MM.1S (cell line): ENCODE measurements at regions not wholly inside any gene's neighbourhood (a gene's known extent, or its start where the extent isn't known, plus 50 kb on each side); places are given as distances from the start of the nearest gene placed in this dataset.

ENCODE experiments used
- DNase-seq: peaks from one replicate; pipeline ENCODE4 v3.0.0-alpha.2; 2015
- H2AFZ ChIP-seq: fragments of 300-600 bp; sonication (generic); 2 replicates; pipeline ENCODE4 v1.6.0; 2016; ENCODE audit warnings: antibody characterized with exemption, low read length
- H3F3A ChIP-seq: fragments of 300-600 bp; sonication (generic); 2 replicates; pipeline ENCODE4 v1.6.1; 2016; ENCODE audit warnings: mild to moderate bottlenecking, antibody characterized with exemption, low read length, moderate library complexity, mixed read lengths; ENCODE audit not compliant: insufficient read depth
- H3K27ac ChIP-seq: fragments of 300-600 bp; sonication (generic); 2 replicates; pipeline ENCODE4 v1.5.1; 2016; ENCODE audit warnings: mild to moderate bottlenecking, low read length
- H3K27me3 ChIP-seq: fragments of 300-600 bp; sonication (generic); replicated peaks from 2 replicates; pipeline ENCODE4 v1.6.0; 2016; ENCODE audit warnings: low read length; ENCODE audit not compliant: insufficient read depth
- H3K36me3 ChIP-seq: fragments of 300-600 bp; sonication (generic); replicated peaks from 2 replicates; pipeline ENCODE4 v1.6.1; 2016; ENCODE audit warnings: mild to moderate bottlenecking, low read length, mixed read lengths; ENCODE audit not compliant: insufficient read depth
- H3K4me1 ChIP-seq: fragments of 300-600 bp; sonication (generic); 2 replicates; pipeline ENCODE4 v1.6.1; 2016; ENCODE audit warnings: low read length, mixed read lengths
- H3K4me2 ChIP-seq: fragments of 300-600 bp; sonication (generic); 2 replicates; pipeline ENCODE4 v1.6.0; 2016; ENCODE audit warnings: low read depth, low read length
- H3K4me3 ChIP-seq: fragments of 300-600 bp; sonication (generic); 2 replicates; pipeline ENCODE4 v1.5.1; 2016; ENCODE audit warnings: low read length, mixed read lengths
- H3K79me2 ChIP-seq: fragments of 300-600 bp; sonication (generic); 2 replicates; pipeline ENCODE4 v1.6.1; 2016; ENCODE audit warnings: mixed run types, low read length, mixed read lengths
- H3K9ac ChIP-seq: fragments of 300-600 bp; sonication (generic); 2 replicates; pipeline ENCODE4 v1.6.1; 2016; ENCODE audit warnings: low read length, mixed read lengths
- H3K9me2 ChIP-seq: fragments of 300-600 bp; sonication (generic); replicated peaks from 2 replicates; pipeline ENCODE4 v1.6.1; 2016; ENCODE audit warnings: mild to moderate bottlenecking, low read length, mixed read lengths; ENCODE audit not compliant: insufficient read depth
- H3K9me3 ChIP-seq: fragments of 300-600 bp; sonication (generic); replicated peaks from 2 replicates; pipeline ENCODE4 v1.6.1; 2016; ENCODE audit warnings: mild to moderate bottlenecking, low read length, mixed read lengths; ENCODE audit not compliant: insufficient read depth
- H4K20me1 ChIP-seq: fragments of 300-600 bp; sonication (generic); 2 replicates; pipeline ENCODE4 v1.6.1; 2016; ENCODE audit warnings: mild to moderate bottlenecking, low read length, moderate library complexity, mixed read lengths; ENCODE audit not compliant: insufficient read depth
- CTCF ChIP-seq: fragments of 300-600 bp; sonication (generic); IDR thresholded peaks from 2 replicates; pipeline ENCODE4 v1.5.1; 2016; ENCODE audit warnings: antibody characterized with exemption, low read length, mixed read lengths
- EZH2 ChIP-seq: fragments of 300-600 bp; sonication (generic); optimal IDR thresholded peaks from 2 replicates; pipeline ENCODE3; 2017; ENCODE audit warnings: low read depth, mild to moderate bottlenecking, antibody characterized with exemption, low read length, mixed read lengths
- EZH2phosphoT487 ChIP-seq: fragments of 300-600 bp; sonication (generic); IDR thresholded peaks from 2 replicates; pipeline ENCODE4 v1.6.1; 2018; ENCODE audit warnings: antibody characterized with exemption, low read length

DNA sequence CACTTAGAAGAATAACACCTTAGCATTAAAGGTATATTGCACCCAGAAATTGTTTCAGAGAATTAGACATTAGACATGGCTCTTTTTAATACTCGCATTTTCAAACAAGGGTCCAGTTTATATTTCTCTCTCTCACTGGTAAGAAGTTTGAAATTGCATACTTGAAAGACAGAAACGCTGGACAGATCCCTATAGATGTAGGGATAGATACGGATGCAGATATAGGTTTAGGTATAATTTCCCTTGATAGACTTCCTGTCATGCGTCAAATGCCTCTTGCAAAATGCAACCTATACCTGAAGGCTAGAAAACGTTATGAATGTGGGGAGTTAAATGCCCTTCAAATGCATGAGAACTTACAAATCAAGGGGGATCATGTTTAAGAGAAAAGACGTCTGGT lies 99.4 kb upstream of the BCL6 start:
- Histone ChIP-seq H3K9ac (no peak overlapping the region), H3F3A (no peaks in the 10 kb centered on the region), H3K27ac (no peak overlapping the region), H3K27me3 (no peaks in the 10 kb centered on the region), H2AFZ (no peak overlapping the region), H3K79me2 (no peaks in the 10 kb centered on the region), H4K20me1 (no peaks in the 10 kb centered on the region), H3K4me1 (no peaks in the 10 kb centered on the region), H3K9me3 (no peaks in the 10 kb centered on the region), H3K36me3 (no peaks in the 10 kb centered on the region), H3K9me2 (no peaks in the 10 kb centered on the region), H3K4me2 (no peak overlapping the region), H3K4me3 (no peak overlapping the region)
- DNase-seq, result no peak
- no peak for TF ChIP-seq CTCF
- TF ChIP-seq EZH2phosphoT487, result no peak
- TF ChIP-seq EZH2, result no peak

GRCh38 chr3:187845826-187846225 lies 100.6 kb upstream of the BCL6 start:
- no peak for DNase-seq
- no peaks in the 10 kb centered on the region for H3K9me3 ChIP-seq
- no peaks in the 10 kb centered on the region for H3F3A ChIP-seq
- H3K27ac ChIP-seq, result no peak overlapping the region
- H3K4me1 ChIP-seq, result no peaks in the 10 kb centered on the region
- no peaks in the 10 kb centered on the region for H3K79me2 ChIP-seq
- H3K4me2 ChIP-seq, result no peak overlapping the region
- no peak overlapping the region for H3K4me3 ChIP-seq
- H3K9ac ChIP-seq, result no peak overlapping the region
- TF ChIP-seq EZH2phosphoT487, result no peak
- no peak for TF ChIP-seq CTCF
- no peak for TF ChIP-seq EZH2
- H3K36me3 ChIP-seq, result no peaks in the 10 kb centered on the region
- no peak overlapping the region for H2AFZ ChIP-seq
- H4K20me1 ChIP-seq, result no peaks in the 10 kb centered on the region
- H3K27me3 ChIP-seq, result no peaks in the 10 kb centered on the region
- H3K9me2 ChIP-seq, result no peaks in the 10 kb centered on the region

GRCh38 chr3:187848401-187848800 lies 103.1 kb upstream of the BCL6 start:
- no peak overlapping the region for H3K4me2 ChIP-seq
- DNase-seq, result no peak
- no peak overlapping the region for H2AFZ ChIP-seq
- no peak overlapping the region for H3K4me3 ChIP-seq
- H3K27ac ChIP-seq, result no peak overlapping the region
- no peak for TF ChIP-seq EZH2
- no peak for TF ChIP-seq CTCF
- no peak for TF ChIP-seq EZH2phosphoT487
- no peaks in the 10 kb centered on the region for H3K4me1 ChIP-seq
- no peaks in the 10 kb centered on the region for H3K9me2 ChIP-seq
- no peaks in the 10 kb centered on the region for H3K36me3 ChIP-seq
- H4K20me1 ChIP-seq, result no peaks in the 10 kb centered on the region
- H3K9me3 ChIP-seq, result no peaks in the 10 kb centered on the region
- H3K79me2 ChIP-seq, result no peaks in the 10 kb centered on the region
- H3K27me3 ChIP-seq, result no peaks in the 10 kb centered on the region
- no peak overlapping the region for H3K9ac ChIP-seq
- no peaks in the 10 kb centered on the region for H3F3A ChIP-seq
